Panc1 (cell line): ENCODE measurements at regions not wholly inside any gene's neighbourhood (a gene's known extent, or its start where the extent isn't known, plus 50 kb on each side); places are given as distances from the start of the nearest gene placed in this dataset.

Experiments
- ATAC-seq: fragments of 200-7000 bp; cut with Tn5 transposase; 2 replicates; pipeline ENCODE4 v1.9.1; 2020; ENCODE audit warnings: mild to moderate bottlenecking, moderate library complexity
- BruUV-seq: library from RNA; stranded (reverse); fragments of 400-500 nt; replicated peaks from 2 replicates; lab custom pipeline; 2021; lab: Mats Ljungman, UMichigan
- CTCF ChIA-PET: fragments of 300-600 bp; sonication (Branson Sonifier 250); formaldehyde crosslinking; loops from one replicate; lab custom pipeline; 2022; ENCODE audit warnings: antibody characterized with exemption; lab: Charles Lee
- POLR2A ChIA-PET: fragments of 300-600 bp; sonication (Branson Sonifier 250); formaldehyde crosslinking; loops from one replicate; lab custom pipeline; 2022; ENCODE audit warnings: antibody characterized with exemption; lab: Charles Lee
- DNase-seq: peaks from one replicate; pipeline ENCODE4 v3.0.0-alpha.2; 2010; ENCODE audit warnings: low read depth, low spot score
- H3K27ac ChIP-seq: 2 replicates; pipeline ENCODE4 v1.5.1; 2011; ENCODE audit warnings: mild to moderate bottlenecking, low read length, inconsistent platforms
- H3K27me3 ChIP-seq: fragments of 200-500 bp; sonication (Bioruptor generic); 2 replicates; pipeline ENCODE4 v1.6.0; 2014; ENCODE audit warnings: low read length, inconsistent platforms; ENCODE audit not compliant: control insufficient read depth, insufficient read depth
- H3K36me3 ChIP-seq: fragments of 200-500 bp; sonication (Bioruptor generic); 2 replicates; pipeline ENCODE4 v1.5.1; 2014; ENCODE audit warnings: inconsistent platforms, mild to moderate bottlenecking, low read length, moderate library complexity; ENCODE audit not compliant: control insufficient read depth, insufficient read depth
- H3K4me1 ChIP-seq: 2 replicates; pipeline ENCODE4 v1.5.1; 2011; ENCODE audit warnings: inconsistent platforms, mild to moderate bottlenecking, low read length, moderate library complexity; ENCODE audit not compliant: control insufficient read depth, insufficient read depth
- H3K4me3 ChIP-seq, 2 experiments: 2 replicates each; pipeline ENCODE4 v1.5.1; 2011 to 2012; ENCODE audit warnings: low read depth in 2 of 2, low read length in 2 of 2, mild to moderate bottlenecking in 2 of 2, inconsistent platforms in 1 of 2, moderate library complexity in 1 of 2
- H3K9me3 ChIP-seq: fragments of 200-500 bp; sonication (Bioruptor generic); 2 replicates; pipeline ENCODE4 v1.5.1; 2014; ENCODE audit warnings: low read depth, mild to moderate bottlenecking, inconsistent platforms, low read length, moderate library complexity; ENCODE audit not compliant: control insufficient read depth, insufficient read depth
- CTCF ChIP-seq: fragments of 450-650 bp; IDR thresholded peaks from 2 replicates; pipeline ENCODE4 v1.5.1; 2017; ENCODE audit warnings: mild to moderate bottlenecking
- POLR2AphosphoS5 ChIP-seq: IDR thresholded peaks from 2 replicates; pipeline ENCODE4 v1.6.1; 2012; ENCODE audit warnings: mild to moderate bottlenecking, low read depth, low read length, moderate library complexity
- REST ChIP-seq, 2 experiments: IDR thresholded peaks; 2 replicates each; pipeline ENCODE4 v1.6.1; 2011 to 2012; ENCODE audit warnings: low read depth in 2 of 2, control low read depth in 1 of 2, low read length in 1 of 2, mild to moderate bottlenecking in 1 of 2, moderate library complexity in 1 of 2; ENCODE audit not compliant: insufficient read depth in 1 of 2
- SIN3A ChIP-seq: IDR thresholded peaks from 2 replicates; pipeline ENCODE4 v1.6.1; 2012; ENCODE audit warnings: low read depth, mild to moderate bottlenecking, low read length, moderate library complexity, borderline replicate concordance; ENCODE audit not compliant: insufficient read depth
- TCF7L2 ChIP-seq: IDR thresholded peaks from 2 replicates; pipeline ENCODE4 v1.6.1; 2011; ENCODE audit warnings: mild to moderate bottlenecking, low read depth, low read length, inconsistent platforms
- in situ Hi-C: cut with HindIII; loops from 2 replicates; pipeline ENCODE4 v1.10.0; 2016; ENCODE audit warnings: low sequenced_read_pairs, low pct_unique_long_range_greater_than_20kb
- intact Hi-C: fragments of 100-400 bp; cut with micrococcal nuclease; formaldehyde crosslinking; loops from one replicate; pipeline ENCODE4 v1.10.0; 2022; ENCODE audit not compliant: unreplicated experiment

GRCh38 chr5:72658161-72658560 lies 151.0 kb upstream of the ZNF366 start:
- H3K9me3 ChIP-seq = no peaks in the 10 kb centered on the region
- POLR2A ChIA-PET = no interaction called here
- no peaks in the 10 kb centered on the region; the same call in 1 of the 2 replicates for H3K27me3 ChIP-seq
- in situ Hi-C loops = no loop called here
- BruUV-seq = no TSS peak
- no peak overlapping the region for H3K27ac ChIP-seq
- no peaks in the 10 kb centered on the region for H3K4me1 ChIP-seq
- H3K4me3 ChIP-seq = no peak overlapping the region
- DNase-seq (no peak), ATAC-seq (no peak)
- no peak for TF ChIP-seq POLR2AphosphoS5
- no peak for TF ChIP-seq TCF7L2
- TF ChIP-seq REST (IDR thresholded peaks at IDR 0.05; ENCODE audit: insufficient read depth in 1 of 2, low read depth in 2 of 2, low read length in 1 of 2) = no peak
- TF ChIP-seq SIN3A = no peak
- TF ChIP-seq CTCF = no peak
- CTCF ChIA-PET = no interaction called here
- intact Hi-C loops = no loop called here
- H3K36me3 ChIP-seq = no peaks in the 10 kb centered on the region

GRCh38 chr5:72656756-72657513 lies 149.7 kb upstream of the ZNF366 start:
- no peaks in the 10 kb centered on the region; the same call in 1 of the 2 replicates for H3K27me3 ChIP-seq
- no TSS peak for BruUV-seq
- H3K36me3 ChIP-seq = no peaks in the 10 kb centered on the region
- intact Hi-C loops (no loop called here), in situ Hi-C loops (no loop called here)
- ChIA-PET POLR2A (no interaction called here), CTCF (no interaction called here)
- H3K9me3 ChIP-seq = no peaks in the 10 kb centered on the region
- ATAC-seq (no peak), DNase-seq (no peak)
- H3K27ac ChIP-seq = no peak overlapping the region
- TF ChIP-seq REST (IDR thresholded peaks at IDR 0.05; ENCODE audit: insufficient read depth in 1 of 2, low read depth in 2 of 2, low read length in 1 of 2) = no peak
- TF ChIP-seq POLR2AphosphoS5 = no peak
- no peak for TF ChIP-seq SIN3A
- TF ChIP-seq CTCF = no peak
- no peak for TF ChIP-seq TCF7L2
- H3K4me1 ChIP-seq = no peaks in the 10 kb centered on the region
- no peak overlapping the region for H3K4me3 ChIP-seq
